WTC11 (cell line): ENCODE measurements at regions not wholly inside any gene's neighbourhood (a gene's known extent, or its start where the extent isn't known, plus 50 kb on each side); places are given as distances from the start of the nearest gene placed in this dataset.

Source experiments
- ATAC-seq: fragments of 200-7000 bp; cut with Tn5 transposase; 2 replicates; pipeline ENCODE4 v1.10.0; 2021; ENCODE audit warnings: mild to moderate bottlenecking, moderate library complexity
- CTCF ChIA-PET: fragments of 300-600 bp; sonication (Branson Sonifier 250); formaldehyde crosslinking; loops from one replicate; lab custom pipeline; 2021; ENCODE audit warnings: antibody characterized with exemption; lab: Charles Lee
- POLR2A ChIA-PET: fragments of 350-600 bp; sonication (Branson Sonifier 250); formaldehyde crosslinking; loops from one replicate; lab custom pipeline; 2021; ENCODE audit warnings: antibody characterized with exemption; lab: Charles Lee
- DNase-seq: peaks from one replicate; pipeline ENCODE4 v3.0.0; 2021; ENCODE audit warnings: low spot score
- H3K27ac Mint-ChIP-seq: 2 replicates; pipeline ENCODE4 v1.8.0; 2021; ENCODE audit warnings: mixed read lengths
- H3K27me3 Mint-ChIP-seq: 2 replicates; pipeline ENCODE4 v1.8.0; 2021; ENCODE audit warnings: low read depth, mild to moderate bottlenecking, moderate library complexity, mixed read lengths
- H3K36me3 Mint-ChIP-seq: 2 replicates; pipeline ENCODE4 v1.8.0; 2021; ENCODE audit warnings: mixed read lengths
- H3K4me1 Mint-ChIP-seq: 2 replicates; pipeline ENCODE4 v1.8.0; 2022; ENCODE audit warnings: mixed read lengths
- H3K4me3 Mint-ChIP-seq: 2 replicates; pipeline ENCODE4 v1.8.0; 2021; ENCODE audit warnings: mild to moderate bottlenecking, moderate library complexity, mixed read lengths
- H3K9me3 Mint-ChIP-seq: 2 replicates; pipeline ENCODE4 v1.8.0; 2021; ENCODE audit warnings: mixed read lengths
- ATF6 ChIP-seq: sonication (generic); formaldehyde crosslinking; IDR thresholded peaks from 2 replicates; pipeline ENCODE4 v1.8.1; 2023; ENCODE audit warnings: mild to moderate bottlenecking, missing genetic modification reagents
- CREB1 ChIP-seq: sonication (generic); formaldehyde crosslinking; IDR thresholded peaks from 2 replicates; pipeline ENCODE4 v1.8.0; 2023; ENCODE audit warnings: mild to moderate bottlenecking, missing genetic modification reagents
- CREM ChIP-seq: sonication (generic); formaldehyde crosslinking; IDR thresholded peaks from 2 replicates; pipeline ENCODE4 v1.8.1; 2022; ENCODE audit warnings: mild to moderate bottlenecking, missing genetic modification reagents, moderate library complexity
- E2F4 ChIP-seq: sonication (generic); formaldehyde crosslinking; IDR thresholded peaks from 2 replicates; pipeline ENCODE4 v1.8.1; 2022; ENCODE audit warnings: low read depth, mild to moderate bottlenecking, moderate library complexity, missing genetic modification reagents, borderline replicate concordance
- ELF4 ChIP-seq: sonication (generic); formaldehyde crosslinking; IDR thresholded peaks from 2 replicates; pipeline ENCODE4 v1.8.1; 2022; ENCODE audit warnings: low read depth, mild to moderate bottlenecking, moderate library complexity, missing genetic modification reagents
- FOXP1 ChIP-seq: sonication (generic); formaldehyde crosslinking; IDR thresholded peaks from 2 replicates; pipeline ENCODE4 v1.8.0; 2022; ENCODE audit warnings: missing genetic modification reagents, mild to moderate bottlenecking, moderate library complexity, borderline replicate concordance
- FOXP4 ChIP-seq: sonication (generic); formaldehyde crosslinking; IDR thresholded peaks from 2 replicates; pipeline ENCODE4 v1.8.0; 2022; ENCODE audit warnings: mild to moderate bottlenecking, missing genetic modification reagents
- HMGA2 ChIP-seq: fragments of 250-450 bp; sonication (Bioruptor Pico); IDR thresholded peaks from 2 replicates; pipeline ENCODE4 v1.4.0; 2021; ENCODE audit warnings: mild to moderate bottlenecking, moderate library complexity
- JUN ChIP-seq: sonication (generic); formaldehyde crosslinking; IDR thresholded peaks from 2 replicates; pipeline ENCODE4 v1.8.0; 2023; ENCODE audit warnings: mild to moderate bottlenecking, missing genetic modification reagents
- MXD4 ChIP-seq: fragments of 250-450 bp; sonication (Bioruptor Pico); IDR thresholded peaks from 2 replicates; pipeline ENCODE4 v1.8.0; 2021; ENCODE audit warnings: mild to moderate bottlenecking, moderate library complexity, borderline replicate concordance
- NR3C1 ChIP-seq: sonication (generic); formaldehyde crosslinking; conservative IDR thresholded peaks from 2 replicates; pipeline ENCODE4 v1.8.1; 2023; ENCODE audit warnings: low read depth, mild to moderate bottlenecking, missing genetic modification reagents
- OVOL2 ChIP-seq: fragments of 250-450 bp; sonication (Bioruptor Pico); IDR thresholded peaks from 2 replicates; pipeline ENCODE4 v1.9.0; 2021; ENCODE audit warnings: mild to moderate bottlenecking, borderline replicate concordance
- PREB ChIP-seq: sonication (generic); formaldehyde crosslinking; IDR thresholded peaks from 2 replicates; pipeline ENCODE4 v1.8.1; 2022; ENCODE audit warnings: mild to moderate bottlenecking, missing genetic modification reagents, moderate library complexity, borderline replicate concordance
- PRRX2 ChIP-seq: fragments of 250-450 bp; sonication (Bioruptor Pico); IDR thresholded peaks from 2 replicates; pipeline ENCODE4 v1.8.0; 2021; ENCODE audit warnings: mild to moderate bottlenecking
- RORB ChIP-seq: fragments of 250-450 bp; sonication (Bioruptor Pico); IDR thresholded peaks from 2 replicates; pipeline ENCODE4 v1.9.0; 2021; ENCODE audit warnings: mild to moderate bottlenecking
- TEAD4 ChIP-seq: sonication (generic); formaldehyde crosslinking; IDR thresholded peaks from 2 replicates; pipeline ENCODE4 v1.8.0; 2022; ENCODE audit warnings: mild to moderate bottlenecking, missing genetic modification reagents
- ZNF138 ChIP-seq: sonication (generic); formaldehyde crosslinking; conservative IDR thresholded peaks from 2 replicates; pipeline ENCODE4 v1.8.1; 2022; ENCODE audit warnings: mild to moderate bottlenecking, moderate library complexity, missing genetic modification reagents
- ZNF219 ChIP-seq: sonication (generic); formaldehyde crosslinking; IDR thresholded peaks from 2 replicates; pipeline ENCODE4 v1.8.0; 2023; ENCODE audit warnings: missing genetic modification reagents, mild to moderate bottlenecking, borderline replicate concordance
- ZNF263 ChIP-seq: sonication (generic); formaldehyde crosslinking; IDR thresholded peaks from 2 replicates; pipeline ENCODE4 v1.8.1; 2022; ENCODE audit warnings: low read depth, mild to moderate bottlenecking, moderate library complexity, missing genetic modification reagents
- ZNF416 ChIP-seq: fragments of 250-450 bp; sonication (Bioruptor Pico); IDR thresholded peaks from 2 replicates; pipeline ENCODE4 v1.9.0; 2021; ENCODE audit warnings: mild to moderate bottlenecking, inconsistent platforms
- ZNF425 ChIP-seq: fragments of 250-450 bp; sonication (Bioruptor Pico); conservative IDR thresholded peaks from 2 replicates; pipeline ENCODE4 v1.9.0; 2021; ENCODE audit warnings: mild to moderate bottlenecking
- ZNF512 ChIP-seq: sonication (generic); formaldehyde crosslinking; IDR thresholded peaks from 2 replicates; pipeline ENCODE4 v1.8.1; 2022; ENCODE audit warnings: missing genetic modification reagents, borderline replicate concordance
- ZNF671 ChIP-seq: fragments of 250-450 bp; sonication (Bioruptor Pico); IDR thresholded peaks from 2 replicates; pipeline ENCODE4 v1.8.0; 2021; ENCODE audit warnings: mild to moderate bottlenecking

GRCh38 chr5:57662991-57663390 lies 180.4 kb upstream of the ACTBL2 start:
- Mint-ChIP-seq H3K36me3 (no peaks in the 10 kb centered on the region), H3K4me3 (no peak overlapping the region), H3K27me3 (no peaks in the 10 kb centered on the region), H3K4me1 (peaks cover 5% of the 10 kb centered on the region; the same call in 1 of the 2 replicates), H3K27ac (no peak overlapping the region), H3K9me3 (peaks cover 9% of the 10 kb centered on the region; the same call in 1 of the 2 replicates)
- ATAC-seq (no peak), DNase-seq (no peak)
- TF ChIP-seq CREM (CRISPR knock-in tag) = no peak
- ChIA-PET CTCF (interaction anchor here (4.3 kb wide), 1 partner anchor 13 kb away, joined by 18 read pairs; no protein-coding TSS in a partner anchor), POLR2A (no interaction called here)

- no peak for TF ChIP-seq MXD4 (CRISPR knock-in tag)
- TF ChIP-seq PREB (CRISPR knock-in tag) = no peak
- no peak for TF ChIP-seq TEAD4 (CRISPR knock-in tag)
- no peak for TF ChIP-seq ZNF138
- no peak for TF ChIP-seq JUN
- no peak for TF ChIP-seq PRRX2 (CRISPR knock-in tag)
- no peak for TF ChIP-seq ELF4
- TF ChIP-seq RORB = no peak
- no peak for TF ChIP-seq HMGA2 (CRISPR knock-in tag)
- TF ChIP-seq OVOL2 = no peak
- TF ChIP-seq ZNF671 = no peak
- no peak for TF ChIP-seq ZNF416 (CRISPR knock-in tag)
- no peak for TF ChIP-seq ZNF263 (CRISPR knock-in tag)
- TF ChIP-seq ZNF512 = no peak
- TF ChIP-seq FOXP4 (CRISPR knock-in tag) = no peak
- no peak for TF ChIP-seq CREB1
- TF ChIP-seq, all 79 proteins: peak for 0
- H3K27me3 Mint-ChIP-seq = no peaks in the 10 kb centered on the region
- peaks cover 5% of the 10 kb centered on the region; the same call in 1 of the 2 replicates for H3K4me1 Mint-ChIP-seq
- ATAC-seq = no peak
- no peak overlapping the region for H3K27ac Mint-ChIP-seq
- no peaks in the 10 kb centered on the region for H3K36me3 Mint-ChIP-seq
- no peak overlapping the region for H3K4me3 Mint-ChIP-seq
- peaks cover 26% of the 10 kb centered on the region for H3K9me3 Mint-ChIP-seq
- no peak for DNase-seq
- ChIA-PET POLR2A (no interaction called here), CTCF (no interaction called here)
Observed at GRCh38 chr5:57659886-57660285, 177.3 kb upstream of the ACTBL2 start.

GRCh38 chr5:57658018-57658417 lies 175.4 kb upstream of the ACTBL2 start:
- ChIA-PET CTCF (interaction anchor here (0.7 to 1.1 kb wide), 2 partner anchors 8 to 225 kb away, joined by 3 to 5 read pairs; no protein-coding TSS in a partner anchor), POLR2A (no interaction called here)
- no peak for ATAC-seq
- Mint-ChIP-seq H3K27ac (no peak overlapping the region), H3K4me3 (no peak overlapping the region), H3K9me3 (peaks cover 26% of the 10 kb centered on the region), H3K27me3 (no peaks in the 10 kb centered on the region), H3K36me3 (no peaks in the 10 kb centered on the region), H3K4me1 (peaks cover 8% of the 10 kb centered on the region)
- DNase-seq = no peak
- TF ChIP-seq HMGA2 (CRISPR knock-in tag) = no peak
- TF ChIP-seq ZNF425 = no peak
- TF ChIP-seq E2F4 (CRISPR knock-in tag) = no peak
- TF ChIP-seq PREB (CRISPR knock-in tag) = no peak
- no peak for TF ChIP-seq FOXP1
- TF ChIP-seq NR3C1 (CRISPR knock-in tag) = no peak
- TF ChIP-seq CREB1 = no peak
- TF ChIP-seq ZNF219 (CRISPR knock-in tag) = no peak
- TF ChIP-seq ATF6 (CRISPR knock-in tag) = no peak
